Muscle of leg (tissue), 3 donors: ENCODE measurements at regions not wholly inside any gene's neighbourhood (a gene's known extent, or its start where the extent isn't known, plus 50 kb on each side); places are given as distances from the start of the nearest gene placed in this dataset.

ENCODE experiments used
- DNase-seq: peaks from one replicate; pipeline ENCODE4 v3.0.0; 2013
- H3K27ac ChIP-seq: one replicate; pipeline ENCODE4 v1.5.1; 2013; ENCODE audit warnings: mild to moderate bottlenecking, low read length, control low read depth
- H3K27me3 ChIP-seq: one replicate; pipeline ENCODE4 v1.6.1; 2013; ENCODE audit warnings: low read length; ENCODE audit not compliant: control insufficient read depth, insufficient read depth
- H3K36me3 ChIP-seq: one replicate; pipeline ENCODE4 v1.6.1; 2013; ENCODE audit warnings: low read length; ENCODE audit not compliant: control insufficient read depth, insufficient read depth
- H3K4me1 ChIP-seq: one replicate; pipeline ENCODE4 v1.6.1; 2013; ENCODE audit warnings: low read length; ENCODE audit not compliant: control insufficient read depth, insufficient read depth
- H3K4me3 ChIP-seq: one replicate; pipeline ENCODE4 v1.5.1; 2013; ENCODE audit warnings: low read length, control low read depth
- H3K9me3 ChIP-seq: replicated peaks from 2 replicates; pipeline ENCODE4 v1.6.1; 2013; ENCODE audit warnings: low read depth, low read length; ENCODE audit not compliant: control insufficient read depth
- WGBS: methylation state at CpG from one replicate; pipeline ENCODE4 v1.1.5; 2013; ENCODE audit warnings: missing lambda C conversion rate; ENCODE audit not compliant: insufficient coverage; 5-methylcytosine and 5-hydroxymethylcytosine counted together

DNA sequence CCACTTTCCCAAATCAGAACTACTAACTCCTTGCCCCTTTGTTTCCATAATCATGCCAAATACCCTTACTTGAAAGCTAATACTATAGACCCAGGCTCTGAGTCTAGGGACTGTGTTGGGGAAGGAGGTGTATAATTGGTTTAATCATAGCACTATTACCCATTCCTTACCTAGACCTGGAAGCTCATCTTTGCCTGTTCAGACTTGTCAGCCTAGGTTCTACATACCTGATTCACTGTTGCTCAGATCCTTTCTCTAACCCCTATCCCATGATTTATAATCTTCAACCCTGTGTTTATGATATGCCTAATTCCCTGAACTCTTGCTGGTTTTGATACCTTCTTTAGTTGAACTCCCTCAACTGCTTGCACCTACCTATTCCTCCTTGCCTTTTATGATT is 123.1 kb upstream of the GRIA3 start:
- H3K27ac ChIP-seq, result no peak overlapping the region
- no peak for DNase-seq
- no peaks in the 10 kb centered on the region for H3K27me3 ChIP-seq
- H3K4me1 ChIP-seq, result no peaks in the 10 kb centered on the region
- no peaks in the 10 kb centered on the region for H3K9me3 ChIP-seq
- no peaks in the 10 kb centered on the region for H3K36me3 ChIP-seq
- H3K4me3 ChIP-seq, result no peak overlapping the region

DNA sequence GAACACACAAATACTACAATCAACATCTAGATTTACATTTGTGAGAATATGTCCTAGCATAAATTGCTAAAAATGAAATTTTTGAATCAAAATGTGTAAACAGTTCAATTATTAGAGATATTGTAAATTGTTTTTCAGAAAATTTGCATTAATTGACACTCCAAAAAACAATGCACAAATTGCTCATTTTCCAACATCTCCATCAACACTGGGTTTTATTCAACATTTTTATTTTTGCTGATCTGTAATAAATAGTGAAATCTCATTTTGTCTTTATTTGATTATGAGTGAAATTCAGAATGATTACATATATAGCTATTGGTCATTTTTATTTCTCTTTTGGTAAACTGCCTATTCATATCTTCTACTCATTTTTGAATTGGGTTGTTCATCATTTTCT is 120.0 kb upstream of the GRIA3 start:
- no peak overlapping the region for H3K27ac ChIP-seq

DNA sequence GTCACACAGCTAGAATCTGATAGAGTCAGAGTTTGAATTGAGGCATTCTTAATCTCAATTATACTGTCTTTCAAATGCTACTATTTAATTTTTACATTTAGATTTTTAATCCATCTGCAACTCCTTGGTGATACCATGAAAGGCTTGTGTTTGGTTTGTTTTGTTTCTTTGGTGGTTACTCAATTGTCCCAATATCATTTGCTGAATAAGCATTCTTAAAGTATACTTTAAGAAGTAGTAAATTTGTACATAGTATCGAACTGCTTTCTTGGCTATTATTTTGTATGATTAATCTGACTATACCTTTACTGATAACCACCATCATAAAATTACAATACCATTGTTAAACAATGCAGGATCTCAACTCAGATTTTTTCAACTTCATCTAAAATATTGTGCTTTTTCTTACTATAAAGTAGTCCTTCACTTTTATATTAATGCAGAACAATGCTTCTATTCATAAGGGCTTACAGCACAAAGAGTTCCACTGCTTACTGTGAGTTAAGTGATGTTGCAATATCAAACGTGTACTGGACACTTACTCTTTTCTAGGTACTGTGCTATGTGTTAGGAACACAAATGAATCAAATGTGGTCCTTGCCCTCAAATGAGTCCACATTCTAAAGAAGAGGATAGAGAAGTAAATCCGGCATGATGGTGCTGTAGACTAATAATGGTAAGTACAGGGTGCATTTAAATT is 111.2 kb upstream of the GRIA3 start:
- no peak for DNase-seq
- Histone ChIP-seq H3K36me3 (no peaks in the 10 kb centered on the region), H3K4me3 (no peak overlapping the region), H3K27me3 (no peaks in the 10 kb centered on the region), H3K27ac (no peak overlapping the region), H3K4me1 (no peaks in the 10 kb centered on the region), H3K9me3 (no peaks in the 10 kb centered on the region)
- 64% methylated on average over 1 of the region's 3 CpGs for WGBS

More for the DNA sequence above, 120.0 kb upstream of the GRIA3 start:
- H3K9me3 ChIP-seq, result no peaks in the 10 kb centered on the region
- DNase-seq, result no peak
- no peaks in the 10 kb centered on the region for H3K4me1 ChIP-seq
- H3K27me3 ChIP-seq, result no peaks in the 10 kb centered on the region
- no peaks in the 10 kb centered on the region for H3K36me3 ChIP-seq
- H3K4me3 ChIP-seq, result no peak overlapping the region

DNA sequence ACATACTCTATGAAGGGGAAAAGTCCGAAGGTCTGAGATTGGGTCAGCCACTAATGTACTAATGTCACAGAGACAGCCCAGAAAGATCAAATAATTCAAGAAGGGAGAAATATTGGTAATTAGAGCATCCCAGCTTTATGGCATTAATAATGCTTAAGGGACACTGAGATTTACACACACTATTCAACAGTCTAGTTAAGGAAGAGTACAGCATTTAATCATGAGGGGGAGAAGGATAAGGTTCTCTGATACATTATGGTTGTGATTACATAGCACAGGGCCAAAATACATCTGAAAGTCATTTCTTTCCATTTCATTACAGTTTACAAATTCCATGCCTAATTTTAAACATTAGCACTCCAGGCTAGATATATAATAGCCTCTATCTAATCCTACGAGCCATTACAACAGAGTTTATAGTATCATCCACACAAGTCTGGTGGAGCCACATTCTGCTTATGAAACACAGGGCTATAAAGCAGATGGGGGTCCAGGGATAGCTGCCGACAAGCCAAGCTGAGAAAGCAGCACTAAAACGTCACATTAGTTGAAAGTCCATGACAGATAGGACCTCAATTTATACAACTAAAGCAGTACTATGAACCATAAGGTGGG is 108.0 kb upstream of the GRIA3 start:
- Histone ChIP-seq H3K9me3 (no peaks in the 10 kb centered on the region), H3K27me3 (no peaks in the 10 kb centered on the region), H3K4me1 (no peaks in the 10 kb centered on the region), H3K4me3 (no peak overlapping the region), H3K36me3 (no peaks in the 10 kb centered on the region), H3K27ac (no peak overlapping the region)
- 67% methylated on average over 1 of the region's 4 CpGs for WGBS
- no peak for DNase-seq

DNA sequence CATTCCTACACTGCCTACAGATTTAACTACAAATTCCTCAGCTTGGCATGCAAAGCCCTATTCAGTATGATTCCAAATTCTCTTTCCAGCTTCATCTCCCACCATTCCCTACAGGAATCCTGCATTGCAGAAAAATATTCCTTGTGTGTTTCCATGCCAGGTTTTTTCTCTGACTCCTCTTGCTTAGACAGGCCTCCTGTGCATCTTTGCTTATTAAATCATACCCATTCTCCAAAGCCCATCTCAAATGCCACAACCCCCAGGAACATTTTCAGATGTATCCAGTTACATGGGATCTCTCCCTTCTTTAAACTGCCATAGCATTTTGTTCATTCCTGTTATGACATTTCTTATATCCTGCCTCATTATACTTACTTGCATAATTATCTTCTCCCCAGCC is 106.4 kb upstream of the GRIA3 start:
- no peaks in the 10 kb centered on the region for H3K4me1 ChIP-seq
- no peaks in the 10 kb centered on the region for H3K9me3 ChIP-seq
- peak; percentile 41 for DNase-seq
- H3K27ac ChIP-seq, result no peak overlapping the region
- H3K4me3 ChIP-seq, result no peak overlapping the region
- H3K27me3 ChIP-seq, result no peaks in the 10 kb centered on the region
- no peaks in the 10 kb centered on the region for H3K36me3 ChIP-seq

DNA sequence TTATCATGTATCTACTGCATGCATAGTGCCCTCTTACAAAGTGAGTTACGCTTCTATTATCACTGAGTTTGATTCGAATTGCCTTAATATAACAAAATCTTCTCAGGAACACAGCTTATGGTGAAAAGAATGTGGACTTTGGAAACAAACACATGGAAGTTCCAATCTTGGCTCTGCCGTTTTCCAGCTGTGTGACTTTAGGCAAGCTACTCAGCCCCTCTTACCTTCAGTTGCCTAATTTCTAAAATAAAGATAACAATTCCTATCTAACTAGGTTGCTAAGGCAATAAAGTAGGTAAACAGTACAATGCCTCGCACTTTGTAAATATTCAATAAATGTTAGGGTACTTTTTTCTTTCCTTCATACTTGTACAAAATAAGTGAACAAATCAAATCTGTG is 104.0 kb upstream of the GRIA3 start:
- H3K4me3 ChIP-seq, result no peak overlapping the region
- no peak overlapping the region for H3K27ac ChIP-seq
- no peaks in the 10 kb centered on the region for H3K9me3 ChIP-seq
- H3K4me1 ChIP-seq, result no peaks in the 10 kb centered on the region
- no peak for DNase-seq
- H3K27me3 ChIP-seq, result no peaks in the 10 kb centered on the region
- H3K36me3 ChIP-seq, result no peaks in the 10 kb centered on the region
- WGBS, result no CpG with 5 or more reads among the region's 4 CpGs

DNA sequence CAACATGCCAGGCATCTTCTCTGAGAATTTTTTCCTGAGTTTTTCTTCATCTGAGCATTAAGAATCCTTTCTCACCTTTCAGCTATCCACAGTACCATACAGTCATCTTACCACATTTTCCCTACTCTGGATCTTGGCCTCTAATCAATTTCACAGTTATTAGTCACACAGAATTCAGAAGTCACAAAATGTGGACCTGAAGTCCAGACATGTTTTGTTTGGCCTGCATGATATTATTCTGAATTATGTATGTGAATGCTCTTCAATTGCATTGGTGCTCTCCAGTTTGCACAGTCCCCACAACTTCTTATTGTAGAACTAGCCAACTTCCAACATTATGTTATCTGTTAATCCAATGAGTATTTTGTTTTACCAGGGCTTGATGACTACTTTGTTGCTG is 102.3 kb upstream of the GRIA3 start:
- Histone ChIP-seq H3K27me3 (no peaks in the 10 kb centered on the region), H3K4me1 (no peaks in the 10 kb centered on the region), H3K4me3 (no peak overlapping the region), H3K36me3 (no peaks in the 10 kb centered on the region), H3K9me3 (no peaks in the 10 kb centered on the region), H3K27ac (no peak overlapping the region)
- DNase-seq, result no peak

DNA sequence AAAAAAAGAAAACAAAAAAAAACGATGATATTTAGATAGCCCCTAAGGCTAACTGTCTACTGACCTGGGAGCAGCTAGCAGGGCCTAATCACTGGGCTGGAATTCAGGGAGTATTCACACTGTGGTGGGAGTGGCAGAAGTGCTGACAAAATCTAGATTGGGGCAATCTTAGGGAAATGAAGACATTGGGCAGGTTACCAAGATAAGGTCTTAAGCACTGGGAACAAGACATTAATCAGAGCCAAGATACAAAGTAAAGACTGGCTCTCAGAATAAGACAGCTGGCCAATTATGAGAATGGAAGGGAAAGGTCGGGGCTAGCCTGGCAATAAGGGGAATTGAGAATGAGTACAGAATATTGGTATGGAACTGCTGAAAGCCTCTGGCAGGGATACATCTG is 100.2 kb upstream of the GRIA3 start:
- DNase-seq, result no peak
- Histone ChIP-seq H3K27me3 (no peaks in the 10 kb centered on the region), H3K27ac (no peak overlapping the region), H3K4me1 (no peaks in the 10 kb centered on the region), H3K4me3 (no peak overlapping the region), H3K36me3 (no peaks in the 10 kb centered on the region), H3K9me3 (no peaks in the 10 kb centered on the region)
- 33% methylated on average over 2 of the region's 2 CpGs for WGBS

DNA sequence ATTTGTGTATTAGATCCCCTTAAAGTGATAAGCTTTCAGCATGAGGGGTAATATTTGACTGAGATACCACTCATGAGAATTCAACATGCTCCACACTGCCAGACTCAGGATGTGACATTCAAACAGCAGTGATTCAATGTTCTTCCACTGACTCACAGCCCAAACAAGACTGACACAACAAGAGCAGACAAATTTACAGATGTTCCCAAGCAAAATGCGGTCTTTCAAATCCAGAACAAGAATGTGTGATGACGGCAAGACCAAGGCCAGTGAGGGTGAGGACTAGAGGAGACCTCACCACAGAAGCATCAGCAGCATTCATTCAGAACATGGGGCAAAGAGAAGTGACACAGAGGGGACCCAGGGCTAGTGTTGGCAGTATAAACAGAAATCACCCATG is 99.3 kb upstream of the GRIA3 start:
- no peaks in the 10 kb centered on the region for H3K4me1 ChIP-seq
- no peak overlapping the region for H3K27ac ChIP-seq
- H3K27me3 ChIP-seq, result no peaks in the 10 kb centered on the region
- no peak overlapping the region for H3K4me3 ChIP-seq
- no peak for DNase-seq
- no peaks in the 10 kb centered on the region for H3K36me3 ChIP-seq
- WGBS, result no CpG with 5 or more reads among the region's 2 CpGs
- H3K9me3 ChIP-seq, result no peaks in the 10 kb centered on the region

DNA sequence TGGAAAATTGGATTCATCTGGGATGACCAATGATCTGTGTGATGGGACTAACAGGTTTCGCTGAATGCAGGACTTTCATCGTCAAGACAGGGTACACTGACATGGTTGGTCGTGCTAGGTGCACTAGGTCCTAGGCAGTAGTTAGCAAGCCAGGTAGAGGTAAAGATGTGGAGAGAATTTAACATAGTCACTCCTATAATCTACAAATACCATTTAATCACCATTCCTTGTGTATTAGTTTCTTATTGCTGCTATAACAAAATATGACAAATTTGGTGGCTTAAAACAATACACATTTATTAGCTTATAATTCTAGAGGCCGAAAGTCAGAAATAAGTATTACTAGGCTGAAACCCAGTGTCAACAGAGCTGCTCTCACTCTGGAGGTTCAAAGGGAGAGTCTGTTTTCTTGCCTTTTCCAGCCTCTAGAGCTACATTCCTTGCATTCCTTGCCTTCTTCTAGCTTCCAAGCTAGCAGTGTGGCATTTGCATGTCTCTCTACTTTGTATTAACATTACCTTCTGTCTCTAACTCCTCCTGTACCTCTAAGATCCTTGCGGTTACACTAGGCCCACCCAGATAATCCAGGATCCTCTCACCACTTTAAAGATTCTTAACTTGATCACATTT is 98.7 kb upstream of the GRIA3 start:
- Histone ChIP-seq H3K4me1 (no peaks in the 10 kb centered on the region), H3K4me3 (no peak overlapping the region), H3K27ac (no peak overlapping the region), H3K36me3 (no peaks in the 10 kb centered on the region), H3K27me3 (no peaks in the 10 kb centered on the region), H3K9me3 (no peaks in the 10 kb centered on the region)
- no peak for DNase-seq
- 83% methylated on average over 1 of the region's 5 CpGs for WGBS

DNA sequence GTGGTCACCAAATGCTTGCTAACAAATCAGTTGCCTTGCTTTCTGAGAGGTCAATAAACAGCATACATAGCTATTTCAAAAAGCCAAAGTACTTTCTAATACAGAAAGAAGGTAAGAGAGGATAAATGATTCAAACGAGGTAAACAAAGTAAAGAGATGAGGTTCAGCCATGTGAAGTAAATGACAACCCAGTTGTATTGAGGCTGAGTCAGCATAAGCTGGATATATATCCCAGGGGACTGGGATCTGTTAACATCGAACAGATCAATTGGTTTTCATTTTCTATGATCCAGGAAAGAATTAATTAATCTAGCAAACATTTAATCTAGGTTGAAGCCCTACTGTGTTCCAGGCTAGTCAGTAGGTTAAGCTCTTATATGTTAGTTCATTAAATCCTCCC is 97.3 kb upstream of the GRIA3 start:
- Histone ChIP-seq H3K4me3 (no peak overlapping the region), H3K36me3 (no peaks in the 10 kb centered on the region), H3K27me3 (no peaks in the 10 kb centered on the region), H3K4me1 (no peaks in the 10 kb centered on the region), H3K27ac (no peak overlapping the region), H3K9me3 (no peaks in the 10 kb centered on the region)
- 60% methylated on average over 1 of the region's 2 CpGs for WGBS
- no peak for DNase-seq
